COR-L47 (cell line): ENCODE measurements at regions not wholly inside any gene's neighbourhood (a gene's known extent, or its start where the extent isn't known, plus 50 kb on each side); places are given as distances from the start of the nearest gene placed in this dataset.
"Not testable (repeated sequence)": the region's sequence is repeated elsewhere in the genome, so short reads cannot be mapped to it uniquely, and the experiment has no call there.

Source experiments
- DNase-seq: peaks from one replicate; lab custom pipeline; 2025; lab: John Stamatoyannopoulos, UW

DNA sequence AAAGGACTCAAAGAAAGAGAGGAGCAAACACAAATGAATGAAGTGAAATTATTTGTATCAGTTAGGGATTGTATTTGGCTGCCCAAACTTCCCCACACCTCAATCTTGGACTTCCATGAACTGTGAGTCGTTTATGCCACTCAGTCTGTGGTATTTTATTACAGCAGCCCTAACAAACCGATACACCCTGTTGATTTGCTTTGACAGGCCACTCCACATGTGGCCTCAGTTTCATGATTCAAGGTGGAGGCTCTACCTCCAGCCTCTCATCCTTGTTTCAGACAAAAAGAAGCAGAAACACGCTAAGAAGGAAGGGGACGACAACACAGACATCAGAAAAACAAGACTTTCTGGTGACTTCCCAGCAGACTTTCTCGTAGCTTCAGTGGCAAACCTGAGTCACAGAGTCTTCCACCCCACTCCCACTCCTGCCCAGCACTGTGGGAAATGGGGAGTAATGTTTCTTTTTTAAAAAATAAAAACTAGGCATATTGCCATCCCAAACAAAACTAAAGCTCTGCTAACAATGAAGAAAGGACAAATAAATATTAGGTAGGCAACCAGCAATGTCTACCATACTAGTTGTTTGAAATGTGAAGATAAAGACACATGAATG is 52.2 kb upstream of the ABCA1 start:
- no peak for DNase-seq

DNA sequence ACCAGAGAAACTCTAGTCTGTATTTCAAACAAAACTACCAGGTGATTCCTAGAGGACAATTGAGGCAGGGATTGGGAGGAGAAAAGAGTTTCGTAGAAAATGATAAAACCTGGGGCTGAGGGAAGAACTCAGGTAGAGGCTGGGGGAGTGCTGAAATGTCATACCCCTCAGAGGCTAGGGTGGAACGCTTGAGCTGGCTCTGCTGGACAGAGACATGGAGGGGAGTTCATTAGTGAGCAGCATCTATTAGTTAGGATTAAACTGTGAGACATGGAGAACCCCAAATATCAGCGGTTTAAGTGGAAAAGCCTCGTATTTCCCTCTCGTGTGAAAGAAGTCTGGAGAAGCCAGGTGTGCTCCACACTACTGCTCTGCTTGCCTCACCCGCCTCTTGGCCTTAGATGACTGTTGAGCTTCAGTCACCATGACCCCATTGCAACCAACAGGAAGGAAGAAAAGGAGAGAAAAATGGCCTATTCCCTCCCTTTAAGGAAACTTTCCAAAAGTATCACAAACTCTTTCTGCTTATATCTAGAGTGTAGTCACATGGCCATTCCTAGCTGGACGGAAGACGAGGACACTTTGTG is 53.7 kb upstream of the ABCA1 start:
- no peak for DNase-seq

DNA sequence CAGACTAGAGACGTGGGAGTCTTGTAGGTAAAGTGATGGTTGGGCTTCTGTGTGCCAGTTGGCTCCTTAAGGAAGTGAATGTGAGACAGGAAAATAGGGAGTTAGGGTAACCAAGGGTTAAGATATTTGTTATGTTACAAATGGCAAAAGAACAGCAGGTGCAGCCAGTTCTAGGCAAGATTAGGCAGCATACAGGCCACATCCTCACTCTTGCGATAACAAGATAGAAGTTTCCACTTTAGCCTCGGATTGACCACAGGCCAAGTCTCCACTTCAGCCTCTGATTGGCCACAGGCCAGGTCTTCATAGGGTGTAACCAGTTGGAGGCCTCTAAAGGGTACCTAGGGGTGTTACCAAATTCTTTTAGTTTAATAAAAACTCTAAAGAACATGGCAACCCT is 54.6 kb upstream of the ABCA1 start:
- no peak for DNase-seq

DNA sequence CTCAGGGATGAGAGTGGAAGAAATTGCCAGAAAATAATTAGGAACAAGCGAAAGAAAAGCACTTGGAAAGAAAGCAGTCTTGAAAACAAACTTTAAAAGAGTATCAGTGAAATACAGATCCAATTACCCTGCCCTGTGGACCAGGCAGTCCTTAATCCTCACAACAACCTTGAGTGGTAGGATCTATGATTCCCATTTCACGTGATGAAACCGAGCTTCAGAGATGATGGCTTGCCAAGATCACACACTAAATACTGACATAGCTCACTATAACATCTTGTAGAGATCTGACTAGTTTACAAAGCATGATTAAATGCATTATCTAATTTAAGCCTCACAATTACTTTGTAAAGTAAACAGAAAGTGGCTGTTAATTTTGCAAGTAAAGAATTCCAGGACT is 55.5 kb upstream of the ABCA1 start:
- no peak for DNase-seq

DNA sequence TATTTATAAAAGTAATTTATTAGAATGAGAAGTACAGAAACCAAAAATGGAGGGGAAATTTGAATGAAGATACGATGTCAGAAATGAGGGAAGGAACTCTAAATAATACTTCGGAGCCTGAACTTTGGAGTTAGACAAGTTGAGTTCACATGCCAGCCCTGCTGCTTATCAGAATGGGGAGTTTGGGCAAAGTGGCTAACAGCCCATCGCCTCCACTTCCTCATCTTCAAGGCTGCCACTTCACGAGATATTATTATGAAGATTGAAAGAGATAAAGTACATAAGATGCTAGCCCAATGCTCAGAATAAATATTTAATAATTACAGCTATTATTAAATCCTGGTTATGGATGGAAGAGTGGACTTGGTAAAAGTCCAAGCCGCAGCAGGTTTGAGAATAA is 56.2 kb upstream of the ABCA1 start:
- no peak for DNase-seq

DNA sequence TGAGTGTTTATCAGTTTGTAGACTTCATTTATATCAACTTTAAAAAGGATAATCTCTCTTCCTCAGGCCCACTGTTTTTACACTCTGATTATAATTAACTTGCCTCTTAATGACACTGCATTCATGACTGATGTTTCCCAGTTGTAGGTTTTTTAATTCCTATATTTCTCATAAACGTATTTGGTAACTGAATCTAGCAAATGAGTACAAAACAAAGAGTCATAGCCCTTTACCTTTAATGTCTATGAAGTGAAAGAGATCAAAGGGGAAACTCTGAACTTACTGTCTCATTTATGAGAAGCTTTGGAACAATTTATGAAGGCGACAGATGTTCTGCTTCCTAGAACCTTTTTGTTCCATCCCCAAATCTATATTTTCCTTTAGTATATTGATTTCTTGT is 56.6 kb upstream of the ABCA1 start:
- DNase-seq: no peak

DNA sequence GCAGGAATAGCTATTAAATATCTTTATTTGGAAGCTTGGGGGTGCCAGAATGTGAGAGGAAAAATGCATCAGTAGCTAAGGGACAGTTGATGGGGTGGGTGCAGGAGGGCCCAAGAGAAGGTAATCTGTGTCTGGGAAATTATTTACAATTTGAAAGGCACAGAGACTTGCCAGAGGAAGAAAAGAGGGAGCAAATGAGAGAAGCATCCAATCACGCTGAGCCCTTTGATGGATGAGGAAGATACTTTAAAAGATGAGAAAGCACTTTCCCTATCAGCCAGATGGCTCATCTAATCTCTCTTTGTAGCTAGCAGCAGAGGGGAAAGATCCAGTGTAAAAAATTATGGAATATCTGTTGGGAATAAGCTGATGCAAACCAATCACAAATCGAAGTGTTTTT is 57.0 kb upstream of the ABCA1 start:
- DNase-seq: no peak

DNA sequence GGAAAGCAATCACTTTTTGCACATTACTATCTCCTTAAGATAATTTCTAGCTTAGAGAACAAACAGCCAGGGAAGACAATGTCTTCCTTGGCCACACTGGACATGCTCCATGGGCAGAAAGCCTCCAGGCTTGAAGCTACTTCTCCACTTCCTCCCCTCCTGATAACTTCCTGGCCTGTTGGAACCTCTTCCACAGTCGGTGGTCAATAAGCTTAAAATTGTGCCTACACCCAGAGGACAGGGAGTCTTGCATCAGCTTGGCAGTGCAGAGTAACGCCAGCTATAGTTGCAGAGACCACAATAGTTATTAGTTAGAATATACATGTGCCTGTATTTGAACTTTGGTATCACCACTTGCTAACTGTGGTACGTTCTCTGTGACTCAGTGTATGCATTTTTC is 58.1 kb upstream of the ABCA1 start:
- DNase-seq: no peak

DNA sequence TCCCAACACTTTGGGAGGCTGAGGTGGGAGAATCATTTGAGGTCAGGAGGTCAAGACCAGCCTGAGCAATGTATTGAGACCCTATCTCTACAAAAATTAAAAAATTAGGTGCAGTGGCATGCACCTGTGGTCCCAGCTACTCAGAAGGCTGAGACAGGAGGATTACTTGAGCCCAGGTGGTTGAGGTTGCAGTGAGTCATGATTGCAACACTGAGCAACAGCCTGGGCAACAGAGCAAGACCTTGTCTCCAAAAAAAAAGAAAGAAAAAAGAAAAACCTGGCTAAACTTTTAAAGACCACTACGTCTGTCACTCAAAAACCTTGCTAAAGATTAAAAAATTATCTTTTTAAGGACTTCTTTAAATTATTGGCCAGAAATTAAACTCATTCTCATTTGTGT is 59.8 kb upstream of the ABCA1 start:
- DNase-seq: no peak

DNA sequence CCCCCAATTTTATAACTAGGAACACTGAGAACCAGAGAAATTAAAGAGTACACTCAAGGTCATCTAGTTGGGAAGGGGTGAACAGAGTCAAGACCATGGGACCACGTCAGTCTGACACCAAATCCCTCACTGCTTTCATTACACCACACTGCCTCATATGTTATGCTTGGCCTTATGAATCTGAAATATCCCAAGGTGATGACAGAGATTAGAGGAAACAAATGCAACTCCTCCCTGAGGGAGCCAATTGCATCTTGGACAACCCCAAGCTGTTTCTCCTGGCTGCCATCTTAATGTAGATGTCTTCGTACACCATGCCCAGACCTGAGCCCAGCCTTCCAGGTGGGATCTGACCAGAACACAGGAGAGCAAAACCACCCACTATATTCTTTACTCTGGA is 60.6 kb upstream of the ABCA1 start:
- no peak for DNase-seq

DNA sequence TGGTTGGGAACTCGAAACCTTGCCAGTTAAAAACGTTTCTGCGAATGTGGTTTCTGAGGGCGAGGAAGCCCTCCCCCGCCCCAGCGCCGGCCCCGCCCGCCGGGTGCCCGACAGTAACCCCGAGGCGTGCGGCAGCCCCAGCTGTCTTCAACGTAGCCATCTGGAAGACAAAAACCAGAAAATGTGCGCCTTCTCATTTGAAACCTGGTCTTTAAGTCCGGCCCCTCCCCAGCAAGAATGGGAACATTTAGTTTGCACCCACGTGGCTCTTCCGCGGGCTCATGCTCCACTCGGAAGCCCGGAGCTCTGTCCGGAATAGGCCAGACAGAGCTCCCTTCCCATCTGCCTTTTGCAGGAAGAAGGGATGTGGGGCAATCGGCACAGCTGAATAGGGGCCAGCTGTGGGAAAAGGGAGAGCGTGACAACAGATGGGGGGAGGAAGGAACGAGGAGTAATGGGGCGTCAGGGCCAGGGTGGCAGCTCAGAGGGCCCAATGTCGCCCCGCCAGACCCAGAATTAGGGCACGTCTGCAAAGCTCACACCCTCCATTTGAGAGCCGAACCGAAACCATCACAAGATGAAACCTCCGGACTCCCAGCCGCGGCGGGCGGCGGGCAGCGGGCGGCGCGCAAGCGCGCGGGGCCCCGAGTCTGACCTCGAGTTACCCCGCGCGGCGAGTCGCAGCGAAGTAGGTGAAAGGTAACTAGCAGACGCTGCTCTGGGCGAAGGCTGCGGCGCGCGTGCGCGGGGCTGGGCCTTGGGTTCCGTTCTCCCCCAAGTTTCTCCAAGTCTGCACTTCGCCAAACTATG is 63.4 kb upstream of the ABCA1 start:
- peak; percentile 42 for DNase-seq

DNA sequence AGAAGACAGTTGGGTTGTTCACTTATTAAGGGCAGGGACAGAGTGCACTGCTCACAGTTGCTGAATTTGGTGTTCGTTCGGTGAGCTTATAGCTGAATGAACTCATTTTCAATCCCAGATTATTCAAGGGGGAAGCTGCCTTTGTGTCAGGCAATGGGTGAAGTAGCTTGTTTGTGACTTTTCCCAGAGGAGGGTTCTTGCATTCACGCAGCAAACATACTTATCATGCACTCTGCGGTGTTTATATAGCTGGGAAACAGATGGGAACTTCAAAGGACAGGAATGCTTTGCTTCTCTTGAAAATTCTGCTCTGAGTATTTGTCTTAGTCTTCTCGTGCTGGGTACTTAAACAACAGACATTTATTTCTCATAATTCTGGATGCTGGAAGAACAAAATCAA is 64.7 kb upstream of the ABCA1 start:
- no peak for DNase-seq

DNA sequence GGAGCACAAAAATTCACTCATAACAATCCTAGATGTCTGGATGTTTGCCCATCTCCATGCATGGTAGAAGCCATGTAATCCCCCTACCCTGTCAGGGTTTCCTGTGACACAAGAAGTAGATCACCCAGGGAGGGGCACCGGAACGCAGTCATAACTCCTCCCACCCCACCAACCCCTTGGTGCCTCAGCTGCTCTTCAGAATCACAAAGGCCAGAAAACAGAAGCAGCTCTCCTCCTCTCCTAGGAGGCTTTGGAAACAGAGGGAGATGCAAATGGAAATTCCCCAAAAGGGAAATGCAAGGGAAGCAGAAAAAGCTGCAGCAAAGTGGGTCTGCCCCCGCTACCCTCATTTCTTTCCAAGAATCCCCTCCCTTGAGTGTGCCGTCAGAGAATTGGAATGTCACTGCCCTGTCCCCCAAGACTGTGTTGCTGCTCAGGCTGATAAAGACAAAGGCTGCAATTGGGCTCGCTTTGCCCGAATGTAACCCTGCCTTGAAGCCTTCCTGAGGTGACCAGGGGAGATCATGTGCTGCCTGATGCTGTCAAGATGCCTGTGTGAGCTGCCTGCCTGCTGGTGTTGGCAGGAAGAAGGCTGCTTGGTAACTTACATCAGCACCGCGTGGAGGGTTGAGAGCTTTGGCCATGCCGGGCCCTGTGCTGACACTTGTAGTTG is 65.5 kb upstream of the ABCA1 start:
- no peak for DNase-seq

DNA sequence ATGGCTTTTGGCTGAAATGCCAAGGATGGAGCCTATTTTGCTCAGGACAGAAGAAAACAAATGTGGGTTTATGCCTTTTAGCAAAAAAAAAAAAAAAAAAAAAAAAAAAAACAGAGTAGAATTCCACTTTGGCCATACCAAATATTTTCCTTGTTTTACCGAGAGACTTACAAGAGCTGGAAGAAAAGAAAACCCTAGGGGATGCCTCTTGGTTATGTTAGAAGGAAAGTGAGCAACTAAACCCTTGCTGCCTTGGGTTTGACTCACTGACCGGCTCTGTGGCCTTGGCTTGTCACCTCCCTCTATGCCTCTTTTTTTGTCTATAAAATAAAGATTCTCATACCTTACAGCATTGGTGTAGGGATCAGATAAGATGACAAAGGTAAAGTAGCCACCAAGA is 69.6 kb upstream of the ABCA1 start:
- DNase-seq: no peak

DNA sequence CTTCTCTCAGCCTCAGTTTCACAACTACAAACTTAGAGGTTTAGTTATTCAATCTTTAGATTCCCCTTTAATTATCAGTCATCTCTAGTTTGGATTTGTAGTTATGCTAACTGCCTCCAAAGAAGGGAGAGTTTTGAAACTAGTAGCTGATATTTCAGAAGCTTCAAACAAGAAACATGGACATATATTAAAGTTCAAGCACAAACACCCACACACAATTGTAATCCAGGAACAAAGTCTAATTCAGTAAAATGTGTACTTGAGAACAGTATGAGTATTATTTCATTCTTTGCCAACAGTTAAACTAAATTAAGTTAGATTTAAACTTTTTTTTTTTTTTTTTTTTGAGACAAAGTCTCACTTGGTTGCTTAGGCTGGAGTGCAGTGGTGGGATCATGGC is 71.2 kb upstream of the ABCA1 start:
- DNase-seq: no peak

DNA sequence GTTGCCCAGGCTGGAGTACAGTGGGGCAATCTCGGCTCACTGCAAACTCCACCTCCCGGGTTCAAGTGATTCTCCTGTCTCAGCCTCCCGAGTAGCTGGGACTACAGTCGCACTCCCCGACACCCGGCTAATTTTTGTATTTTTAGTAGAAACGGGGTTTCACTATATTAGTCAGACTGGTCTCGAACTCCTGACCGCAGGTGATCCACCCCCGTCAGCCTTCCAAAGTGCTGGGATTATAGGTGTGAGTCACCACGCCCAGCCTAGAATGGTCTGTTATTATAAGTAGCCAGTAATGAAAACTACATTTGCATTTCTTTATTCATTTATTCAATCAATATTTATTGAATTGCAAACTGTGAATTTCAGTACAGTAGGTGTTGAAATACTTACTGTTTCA is 72.6 kb upstream of the ABCA1 start:
- not testable (repeated sequence) for DNase-seq

DNA sequence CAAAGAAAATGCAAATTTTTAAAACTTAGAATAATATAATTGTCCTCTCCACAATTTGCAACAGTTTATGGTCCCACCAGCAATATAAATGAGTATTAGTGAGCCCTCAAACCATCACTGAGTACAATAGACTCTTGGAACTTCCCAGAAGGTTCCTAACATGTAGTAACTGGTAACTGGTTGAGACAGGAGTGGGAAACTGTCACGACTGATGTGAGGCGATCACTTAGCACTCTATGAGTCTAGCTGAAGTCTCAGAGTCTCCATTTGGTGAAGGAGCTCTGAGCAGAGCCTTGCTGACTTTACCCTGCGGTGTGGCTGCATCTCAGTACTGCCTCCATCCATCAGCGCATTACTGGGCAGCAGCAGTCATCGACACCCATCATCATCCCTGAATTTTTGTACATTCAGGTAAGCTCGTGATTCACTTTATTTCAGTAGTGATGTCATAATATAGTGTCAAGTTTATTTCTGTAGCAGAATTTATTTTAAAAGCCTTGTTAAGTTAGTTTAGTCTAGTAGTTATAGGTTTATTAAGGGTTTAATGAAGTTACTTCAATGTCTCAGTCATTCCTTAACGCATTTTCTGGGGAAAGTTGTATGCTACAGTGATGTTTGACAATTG is 76.6 kb upstream of the ABCA1 start:
- DNase-seq: no peak

DNA sequence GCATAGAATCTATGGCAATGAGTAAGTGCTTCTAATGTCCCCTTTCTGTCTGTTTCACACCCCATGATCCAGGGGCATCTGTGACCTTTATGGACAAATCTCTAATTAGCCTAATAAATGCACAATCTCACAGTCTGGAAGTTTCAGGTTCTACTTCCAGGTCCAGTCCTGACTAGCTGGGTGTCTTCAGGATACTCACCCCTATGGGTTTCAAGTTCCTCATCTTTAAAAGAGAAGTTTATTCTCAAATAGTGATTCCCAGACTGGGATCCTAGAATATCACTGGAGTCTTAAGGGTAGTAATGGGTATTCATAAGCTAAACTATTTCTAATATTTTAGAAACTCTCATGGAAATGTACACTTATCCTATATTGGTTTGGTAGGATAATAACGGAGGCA is 77.2 kb upstream of the ABCA1 start:
- no peak for DNase-seq

DNA sequence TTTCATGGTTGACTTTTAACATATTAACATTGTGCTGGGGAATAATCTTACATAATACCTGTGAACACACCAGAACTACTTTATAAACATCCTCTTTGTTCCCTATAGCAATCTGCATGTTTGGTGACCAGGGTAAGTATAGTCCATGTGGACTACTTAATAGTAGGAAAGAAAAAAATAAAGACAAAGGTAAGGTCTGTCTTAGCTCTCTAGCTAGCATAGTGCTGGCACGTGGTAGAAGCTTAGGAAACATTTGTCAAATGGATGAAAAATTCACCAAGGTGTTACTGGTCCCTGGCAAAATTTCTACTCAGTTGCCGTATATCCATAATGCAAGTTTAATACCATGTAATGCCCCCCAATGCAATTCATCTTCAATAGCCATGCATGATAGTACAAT is 78.6 kb upstream of the ABCA1 start:
- DNase-seq: no peak

DNA sequence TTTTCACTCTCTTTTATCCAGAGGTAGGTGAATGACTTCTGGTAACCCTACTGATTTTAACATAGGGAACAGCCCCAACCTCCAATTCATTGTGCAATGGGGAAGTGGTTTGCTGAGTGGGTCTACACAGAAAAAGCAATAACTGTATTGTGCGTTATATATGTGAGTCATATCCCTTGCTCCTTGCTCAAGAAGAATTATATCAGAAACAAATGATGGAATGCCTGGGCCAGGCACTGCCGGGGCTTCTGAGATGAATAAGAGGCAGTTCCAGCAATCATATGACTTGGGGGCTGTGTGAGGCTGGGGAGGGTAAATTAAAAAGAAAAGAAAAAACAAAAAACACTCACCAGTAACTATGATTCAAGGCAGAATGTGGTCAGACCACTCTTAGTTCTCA is 79.2 kb upstream of the ABCA1 start:
- no peak for DNase-seq

DNA sequence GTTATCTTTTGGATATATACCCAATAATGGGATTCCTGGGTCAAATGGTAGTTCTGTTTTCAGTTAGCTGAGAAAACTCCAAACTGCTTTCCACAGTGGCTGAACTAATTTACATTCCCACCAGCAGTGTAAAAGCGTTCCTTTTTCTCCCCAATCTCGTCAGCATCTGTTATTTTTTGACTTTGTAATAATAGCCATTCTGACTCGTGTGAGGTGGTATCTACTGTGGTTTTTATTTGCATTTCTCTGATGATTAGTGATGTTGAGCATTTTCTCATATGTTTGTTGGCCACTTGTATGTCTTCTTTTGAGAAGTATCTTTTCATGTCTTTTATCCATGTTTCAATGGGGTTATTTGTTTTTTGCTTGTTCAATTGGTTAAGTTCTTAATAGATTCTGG is 82.1 kb upstream of the ABCA1 start:
- not testable (repeated sequence) for DNase-seq

DNA sequence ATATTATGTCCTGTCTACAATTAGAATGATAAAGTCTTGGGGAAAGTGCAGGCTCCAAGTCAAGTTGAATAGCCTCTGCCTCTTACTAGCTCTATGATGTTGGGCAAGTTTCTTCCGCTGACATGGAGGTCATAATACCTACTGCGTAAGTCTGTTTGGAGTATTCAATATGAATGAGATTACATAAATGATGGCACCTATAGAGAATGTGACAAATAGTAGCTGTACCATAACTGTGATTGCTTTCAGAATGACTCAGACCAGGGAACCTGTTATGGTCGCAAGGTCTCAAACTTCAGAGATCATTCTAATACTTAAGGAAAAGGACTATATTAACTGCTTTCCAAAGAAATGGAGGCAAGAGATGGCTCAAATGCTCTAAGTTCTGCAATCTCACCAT is 94.0 kb upstream of the ABCA1 start:
- no peak for DNase-seq

DNA sequence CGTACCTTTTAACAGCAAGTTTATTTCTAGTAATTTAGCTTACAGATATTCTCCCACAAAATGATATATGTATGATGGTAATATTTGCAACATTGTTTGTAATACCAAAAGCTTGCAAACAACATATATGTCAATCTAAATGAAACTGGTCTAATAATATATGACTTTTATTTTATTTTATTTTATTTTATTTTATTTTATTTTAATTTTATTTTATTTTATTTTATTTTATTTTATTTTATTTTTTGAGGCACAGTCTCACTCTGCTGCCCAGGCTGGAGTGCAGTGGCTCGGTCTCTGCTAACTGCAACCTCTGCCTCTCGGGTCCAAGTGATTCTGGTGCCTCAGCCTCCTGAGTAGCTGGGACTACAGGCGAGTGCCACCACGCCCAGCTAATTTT is 94.6 kb upstream of the ABCA1 start:
- DNase-seq: not testable (repeated sequence)
